SU-DHL-6 (cell line): ENCODE measurements at regions not wholly inside any gene's neighbourhood (a gene's known extent, or its start where the extent isn't known, plus 50 kb on each side); places are given as distances from the start of the nearest gene placed in this dataset.

Experiments
- H2AFZ ChIP-seq: fragments of 200-600 bp; sonication (generic); 2 replicates; pipeline ENCODE4 v1.6.1; 2014; ENCODE audit warnings: low read depth, mild to moderate bottlenecking, moderate library complexity, mixed read lengths, antibody characterized with exemption, low read length; ENCODE audit not compliant: severe bottlenecking
- H3F3A ChIP-seq: fragments of 200-600 bp; shearing (Covaris generic); 2 replicates; pipeline ENCODE4 v1.6.0; 2016; ENCODE audit warnings: antibody characterized with exemption, mild to moderate bottlenecking; ENCODE audit not compliant: insufficient read depth
- H3K27ac ChIP-seq: fragments of 200-600 bp; sonication (generic); 2 replicates; pipeline ENCODE4 v1.5.1; 2016; ENCODE audit warnings: low read depth, mild to moderate bottlenecking, low read length, moderate library complexity, mixed read lengths
- H3K27me3 ChIP-seq: fragments of 200-600 bp; sonication (generic), shearing (Covaris generic); 2 replicates; pipeline ENCODE4 v1.6.0; 2014; ENCODE audit warnings: mild to moderate bottlenecking, low read length
- H3K36me3 ChIP-seq: fragments of 200-600 bp; sonication (generic); 2 replicates; pipeline ENCODE4 v1.6.1; 2014; ENCODE audit warnings: mild to moderate bottlenecking, low read length, mixed read lengths
- H3K4me2 ChIP-seq: fragments of 300-600, 200-600 bp; shearing (Covaris generic), sonication (generic); 2 replicates; pipeline ENCODE4 v1.6.0; 2014; ENCODE audit warnings: low read length, low read depth, mild to moderate bottlenecking; ENCODE audit not compliant: poor library complexity, severe bottlenecking
- H3K4me3 ChIP-seq: fragments of 200-600 bp; sonication (generic); 2 replicates; pipeline ENCODE4 v1.5.1; 2014; ENCODE audit warnings: antibody characterized with exemption, low read length, mild to moderate bottlenecking, mixed read lengths; ENCODE audit not compliant: insufficient read depth, poor library complexity, severe bottlenecking
- H3K79me2 ChIP-seq: fragments of 200-600 bp; sonication (generic); 2 replicates; pipeline ENCODE4 v1.6.1; 2014; ENCODE audit warnings: mild to moderate bottlenecking, low read length, moderate library complexity; ENCODE audit not compliant: insufficient read depth
- H3K9ac ChIP-seq: fragments of 200-600 bp; sonication (generic); 2 replicates; pipeline ENCODE4 v1.7.0; 2014; ENCODE audit warnings: mild to moderate bottlenecking, low read length
- H3K9me2 ChIP-seq: fragments of 200-600 bp; sonication (generic); replicated peaks from 2 replicates; pipeline ENCODE4 v1.6.1; 2014; ENCODE audit warnings: low read length; ENCODE audit not compliant: insufficient read depth
- H3K9me3 ChIP-seq: fragments of 200-600 bp; sonication (generic); 2 replicates; pipeline ENCODE4 v1.6.1; 2014; ENCODE audit warnings: low read length, mixed read lengths; ENCODE audit not compliant: insufficient read depth
- H4K20me1 ChIP-seq: fragments of 200-600 bp; sonication (generic); 2 replicates; pipeline ENCODE4 v1.6.1; 2014; ENCODE audit warnings: low read depth, mild to moderate bottlenecking, antibody characterized with exemption, low read length, moderate library complexity, mixed read lengths
- EZH2phosphoT487 ChIP-seq: fragments of 200-600 bp; sonication (generic), shearing (Covaris generic); conservative IDR thresholded peaks from 2 replicates; pipeline ENCODE4 v1.6.1; 2018; ENCODE audit warnings: mild to moderate bottlenecking, antibody characterized with exemption, low read length, moderate library complexity, mixed read lengths
- TF ChIP-seq, protein P1 (sequence below): fragments of 200-600 bp; sonication (generic); IDR thresholded peaks from one replicate; pipeline ENCODE4 v1.5.1; 2017; ENCODE audit warnings: antibody characterized with exemption, mild to moderate bottlenecking, low read length, moderate library complexity; ENCODE audit not compliant: insufficient read depth, poor library complexity, severe bottlenecking

DNA sequence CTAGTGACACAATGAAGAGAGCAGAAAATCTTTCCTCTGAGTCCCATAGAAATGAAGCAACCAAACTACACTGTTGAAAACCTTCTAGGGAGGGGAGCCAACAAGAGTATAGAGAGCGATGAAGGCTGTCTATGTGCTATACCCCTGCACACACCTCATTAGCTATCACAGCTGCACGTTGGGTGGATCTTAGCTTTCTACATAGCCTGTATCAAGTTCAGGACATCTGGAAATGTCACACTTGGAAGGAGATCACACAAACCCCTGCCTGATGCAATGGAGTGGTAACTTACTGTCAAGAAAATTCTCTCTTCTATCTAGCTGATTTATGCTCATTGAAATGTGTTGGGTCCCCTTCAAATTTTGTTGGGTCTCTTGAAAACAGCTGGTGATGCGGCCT lies 127.0 kb upstream of the NTRK2 start:
- no peak overlapping the region for H3K4me2 ChIP-seq
- no peaks in the 10 kb centered on the region for H3F3A ChIP-seq
- H3K79me2 ChIP-seq = no peaks in the 10 kb centered on the region
- TF ChIP-seq, protein P1, sequence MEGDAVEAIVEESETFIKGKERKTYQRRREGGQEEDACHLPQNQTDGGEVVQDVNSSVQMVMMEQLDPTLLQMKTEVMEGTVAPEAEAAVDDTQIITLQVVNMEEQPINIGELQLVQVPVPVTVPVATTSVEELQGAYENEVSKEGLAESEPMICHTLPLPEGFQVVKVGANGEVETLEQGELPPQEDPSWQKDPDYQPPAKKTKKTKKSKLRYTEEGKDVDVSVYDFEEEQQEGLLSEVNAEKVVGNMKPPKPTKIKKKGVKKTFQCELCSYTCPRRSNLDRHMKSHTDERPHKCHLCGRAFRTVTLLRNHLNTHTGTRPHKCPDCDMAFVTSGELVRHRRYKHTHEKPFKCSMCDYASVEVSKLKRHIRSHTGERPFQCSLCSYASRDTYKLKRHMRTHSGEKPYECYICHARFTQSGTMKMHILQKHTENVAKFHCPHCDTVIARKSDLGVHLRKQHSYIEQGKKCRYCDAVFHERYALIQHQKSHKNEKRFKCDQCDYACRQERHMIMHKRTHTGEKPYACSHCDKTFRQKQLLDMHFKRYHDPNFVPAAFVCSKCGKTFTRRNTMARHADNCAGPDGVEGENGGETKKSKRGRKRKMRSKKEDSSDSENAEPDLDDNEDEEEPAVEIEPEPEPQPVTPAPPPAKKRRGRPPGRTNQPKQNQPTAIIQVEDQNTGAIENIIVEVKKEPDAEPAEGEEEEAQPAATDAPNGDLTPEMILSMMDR = no peak
- H3K36me3 ChIP-seq = no peaks in the 10 kb centered on the region
- no peaks in the 10 kb centered on the region for H3K9me3 ChIP-seq
- H3K27me3 ChIP-seq = no peaks in the 10 kb centered on the region
- no peak overlapping the region for H3K4me3 ChIP-seq
- no peaks in the 10 kb centered on the region for H4K20me1 ChIP-seq
- no peak overlapping the region for H2AFZ ChIP-seq
- H3K9ac ChIP-seq = no peak overlapping the region
- no peak overlapping the region for H3K27ac ChIP-seq
- H3K9me2 ChIP-seq = no peaks in the 10 kb centered on the region

DNA sequence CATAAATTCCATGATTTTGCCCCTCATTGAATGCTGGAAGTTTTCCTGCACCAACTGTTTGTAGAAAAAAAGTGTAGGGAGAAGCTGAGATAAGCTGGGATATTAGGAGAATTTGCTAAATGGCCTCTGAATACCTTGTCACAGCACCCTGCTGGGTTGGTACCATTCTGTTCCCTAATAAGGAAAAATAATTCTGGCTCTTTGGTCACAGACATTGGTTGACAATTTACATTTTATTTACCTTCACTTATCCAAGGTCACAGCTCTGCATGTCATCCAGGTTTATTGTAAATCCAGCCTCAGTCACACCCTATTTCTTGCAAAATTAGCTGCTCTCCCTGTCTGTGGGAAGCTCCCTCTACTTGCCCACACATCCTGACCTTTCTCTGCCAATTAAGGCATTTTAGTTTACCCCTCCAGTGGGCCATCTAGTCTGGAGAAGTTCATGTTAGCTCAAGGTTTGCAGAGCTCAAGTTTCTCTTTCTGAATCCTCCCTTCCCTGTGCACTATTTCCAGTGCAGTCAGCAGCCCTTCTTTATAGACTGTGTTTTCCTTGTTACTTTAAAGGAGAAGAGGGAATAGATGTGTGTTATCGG lies 115.4 kb upstream of the NTRK2 start:
- no peaks in the 10 kb centered on the region for H3K36me3 ChIP-seq
- no peaks in the 10 kb centered on the region for H3K79me2 ChIP-seq
- no peaks in the 10 kb centered on the region for H3F3A ChIP-seq
- H3K9ac ChIP-seq = no peak overlapping the region
- TF ChIP-seq, protein P1 = no peak
- TF ChIP-seq EZH2phosphoT487 = no peak
- H3K27me3 ChIP-seq = no peaks in the 10 kb centered on the region
- no peak overlapping the region for H3K4me2 ChIP-seq
- no peaks in the 10 kb centered on the region for H3K9me2 ChIP-seq
- H2AFZ ChIP-seq = no peak overlapping the region
- H3K9me3 ChIP-seq = no peaks in the 10 kb centered on the region
- no peak overlapping the region for H3K4me3 ChIP-seq
- H3K27ac ChIP-seq = no peak overlapping the region
- H4K20me1 ChIP-seq = no peaks in the 10 kb centered on the region

DNA sequence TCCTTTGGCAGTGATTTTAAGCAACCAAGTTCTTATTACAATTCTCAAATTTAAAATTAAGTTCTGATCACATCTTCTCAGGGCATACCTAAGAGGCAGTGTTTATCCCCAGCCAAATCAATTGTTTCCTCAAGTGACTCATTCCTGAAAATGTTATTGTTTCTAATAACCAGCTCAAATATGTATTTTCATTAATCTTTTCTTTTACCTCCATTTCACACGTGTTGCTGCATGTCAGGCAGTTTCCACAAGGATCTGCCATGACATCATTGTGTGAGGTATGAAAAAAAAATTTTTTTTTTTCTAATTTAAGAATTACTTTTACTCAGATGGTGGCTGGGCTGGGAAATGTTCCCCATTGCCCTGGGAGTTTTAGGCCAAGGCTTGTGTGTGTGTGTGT lies 113.0 kb upstream of the NTRK2 start:
- H3K36me3 ChIP-seq = no peaks in the 10 kb centered on the region
- H3K9ac ChIP-seq = no peak overlapping the region
- no peak overlapping the region for H2AFZ ChIP-seq
- no peaks in the 10 kb centered on the region for H3F3A ChIP-seq
- H3K9me3 ChIP-seq = no peaks in the 10 kb centered on the region
- H4K20me1 ChIP-seq = no peaks in the 10 kb centered on the region
- H3K4me3 ChIP-seq = no peak overlapping the region
- H3K4me2 ChIP-seq = no peak overlapping the region
- H3K27ac ChIP-seq = no peak overlapping the region
- H3K9me2 ChIP-seq = no peaks in the 10 kb centered on the region; the same call in 1 of the 2 replicates
- no peaks in the 10 kb centered on the region for H3K27me3 ChIP-seq
- TF ChIP-seq, protein P1 = no peak
- no peak for TF ChIP-seq EZH2phosphoT487
- H3K79me2 ChIP-seq = no peaks in the 10 kb centered on the region
